ENCODE measurements at regions not wholly inside any gene's neighbourhood (a gene's known extent, or its start where the extent isn't known, plus 50 kb on each side); places are given as distances from the start of the nearest gene placed in this dataset.

DNA sequence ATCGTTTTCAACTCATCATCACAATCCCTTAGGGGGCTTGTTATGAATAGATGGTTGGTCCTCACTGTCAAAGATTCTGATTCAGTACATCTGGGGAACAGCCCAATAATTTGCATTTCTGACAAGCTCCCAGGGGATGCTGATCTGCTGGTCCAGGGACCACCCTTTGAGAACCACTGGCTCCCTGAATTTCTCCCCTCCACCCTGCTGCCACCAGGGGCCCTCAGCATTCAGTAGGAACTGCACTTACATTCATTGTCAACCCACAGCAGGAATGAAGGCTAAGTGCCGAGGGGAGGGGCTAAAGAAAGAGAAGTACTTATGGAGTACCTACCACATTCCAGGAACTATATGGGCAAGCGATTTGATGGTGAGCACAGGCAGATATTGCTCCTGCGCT, 85.9 kb downstream of the BOD1 start:
- Histone ChIP-seq H3K4me2 (ENCODE audit: low read length) (no peak overlapping the region), H3K27me3 (ENCODE audit: insufficient read depth, low read length) (no peaks in the 10 kb centered on the region), H3K9ac (ENCODE audit: low read length) (no peak overlapping the region), H3K79me2 (ENCODE audit: insufficient read depth, low read length) (no peaks in the 10 kb centered on the region), H3K9me2 (ENCODE audit: insufficient read depth) (no peaks in the 10 kb centered on the region), H3K27ac (ENCODE audit: low read depth, low read length) (no peak overlapping the region), H3K4me3 (replicated peaks in 1 of 2; ENCODE audit: low read depth in 1 of 2, low read length in 2 of 2) (no peak overlapping the region), H4K20me1 (ENCODE audit: insufficient read depth) (no peaks in the 10 kb centered on the region), H3K36me3 (ENCODE audit: control insufficient read depth in 1 of 2, insufficient read depth in 2 of 2, low read length in 2 of 2) (no peaks in the 10 kb centered on the region), H3K4me1 (ENCODE audit: control insufficient read depth in 1 of 2, insufficient read depth in 2 of 2, low read length in 2 of 2) (no peaks in the 10 kb centered on the region), H2AFZ (ENCODE audit: low read depth, low read length, poor library complexity, severe bottlenecking) (no peak overlapping the region), H3K9me3 (ENCODE audit: control insufficient read depth in 1 of 2, insufficient read depth in 1 of 2, low read depth in 1 of 2, low read length in 2 of 2) (no peaks in the 10 kb centered on the region)
- BruUV-seq (replicated peaks) = no TSS peak
- TF ChIP-seq JUND (IDR thresholded peaks at IDR 0.05) (no peak), EZH2phosphoT487 (IDR thresholded peaks at IDR 0.05; ENCODE audit: borderline replicate concordance) (no peak), SRF (IDR thresholded peaks at IDR 0.05; ENCODE audit: low read depth) (no peak), RAD21 (IDR thresholded peaks at IDR 0.05; ENCODE audit: low read depth) (peak; percentile 29), TCF7L2 (IDR thresholded peaks at IDR 0.05; ENCODE audit: borderline replicate concordance, extremely low read depth, insufficient read depth, insufficient read length) (no peak), CEBPB (IDR thresholded peaks at IDR 0.05; ENCODE audit: low read depth) (no peak), POLR2AphosphoS5 (IDR thresholded peaks at IDR 0.05; ENCODE audit: low read depth, low read length) (no peak), SIN3A (IDR thresholded peaks at IDR 0.05; ENCODE audit: low read depth) (no peak), CBX3 (IDR thresholded peaks at IDR 0.05; ENCODE audit: low read depth) (no peak)
- TF ChIP-seq, protein P1, sequence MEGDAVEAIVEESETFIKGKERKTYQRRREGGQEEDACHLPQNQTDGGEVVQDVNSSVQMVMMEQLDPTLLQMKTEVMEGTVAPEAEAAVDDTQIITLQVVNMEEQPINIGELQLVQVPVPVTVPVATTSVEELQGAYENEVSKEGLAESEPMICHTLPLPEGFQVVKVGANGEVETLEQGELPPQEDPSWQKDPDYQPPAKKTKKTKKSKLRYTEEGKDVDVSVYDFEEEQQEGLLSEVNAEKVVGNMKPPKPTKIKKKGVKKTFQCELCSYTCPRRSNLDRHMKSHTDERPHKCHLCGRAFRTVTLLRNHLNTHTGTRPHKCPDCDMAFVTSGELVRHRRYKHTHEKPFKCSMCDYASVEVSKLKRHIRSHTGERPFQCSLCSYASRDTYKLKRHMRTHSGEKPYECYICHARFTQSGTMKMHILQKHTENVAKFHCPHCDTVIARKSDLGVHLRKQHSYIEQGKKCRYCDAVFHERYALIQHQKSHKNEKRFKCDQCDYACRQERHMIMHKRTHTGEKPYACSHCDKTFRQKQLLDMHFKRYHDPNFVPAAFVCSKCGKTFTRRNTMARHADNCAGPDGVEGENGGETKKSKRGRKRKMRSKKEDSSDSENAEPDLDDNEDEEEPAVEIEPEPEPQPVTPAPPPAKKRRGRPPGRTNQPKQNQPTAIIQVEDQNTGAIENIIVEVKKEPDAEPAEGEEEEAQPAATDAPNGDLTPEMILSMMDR (IDR thresholded peaks at IDR 0.05 in 2 of 3, conservative IDR thresholded peaks at IDR 0.05 in 1 of 3; ENCODE audit: borderline replicate concordance in 1 of 3, insufficient read depth in 1 of 3, low read depth in 2 of 3, low read length in 2 of 3) = peak; percentile 8 to 48 (median 47); a peak in 4 of 6 replicates
- TF ChIP-seq, protein P2, sequence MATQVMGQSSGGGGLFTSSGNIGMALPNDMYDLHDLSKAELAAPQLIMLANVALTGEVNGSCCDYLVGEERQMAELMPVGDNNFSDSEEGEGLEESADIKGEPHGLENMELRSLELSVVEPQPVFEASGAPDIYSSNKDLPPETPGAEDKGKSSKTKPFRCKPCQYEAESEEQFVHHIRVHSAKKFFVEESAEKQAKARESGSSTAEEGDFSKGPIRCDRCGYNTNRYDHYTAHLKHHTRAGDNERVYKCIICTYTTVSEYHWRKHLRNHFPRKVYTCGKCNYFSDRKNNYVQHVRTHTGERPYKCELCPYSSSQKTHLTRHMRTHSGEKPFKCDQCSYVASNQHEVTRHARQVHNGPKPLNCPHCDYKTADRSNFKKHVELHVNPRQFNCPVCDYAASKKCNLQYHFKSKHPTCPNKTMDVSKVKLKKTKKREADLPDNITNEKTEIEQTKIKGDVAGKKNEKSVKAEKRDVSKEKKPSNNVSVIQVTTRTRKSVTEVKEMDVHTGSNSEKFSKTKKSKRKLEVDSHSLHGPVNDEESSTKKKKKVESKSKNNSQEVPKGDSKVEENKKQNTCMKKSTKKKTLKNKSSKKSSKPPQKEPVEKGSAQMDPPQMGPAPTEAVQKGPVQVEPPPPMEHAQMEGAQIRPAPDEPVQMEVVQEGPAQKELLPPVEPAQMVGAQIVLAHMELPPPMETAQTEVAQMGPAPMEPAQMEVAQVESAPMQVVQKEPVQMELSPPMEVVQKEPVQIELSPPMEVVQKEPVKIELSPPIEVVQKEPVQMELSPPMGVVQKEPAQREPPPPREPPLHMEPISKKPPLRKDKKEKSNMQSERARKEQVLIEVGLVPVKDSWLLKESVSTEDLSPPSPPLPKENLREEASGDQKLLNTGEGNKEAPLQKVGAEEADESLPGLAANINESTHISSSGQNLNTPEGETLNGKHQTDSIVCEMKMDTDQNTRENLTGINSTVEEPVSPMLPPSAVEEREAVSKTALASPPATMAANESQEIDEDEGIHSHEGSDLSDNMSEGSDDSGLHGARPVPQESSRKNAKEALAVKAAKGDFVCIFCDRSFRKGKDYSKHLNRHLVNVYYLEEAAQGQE (IDR thresholded peaks at IDR 0.05; ENCODE audit: low read depth) = no peak
- TF ChIP-seq, protein P3, sequence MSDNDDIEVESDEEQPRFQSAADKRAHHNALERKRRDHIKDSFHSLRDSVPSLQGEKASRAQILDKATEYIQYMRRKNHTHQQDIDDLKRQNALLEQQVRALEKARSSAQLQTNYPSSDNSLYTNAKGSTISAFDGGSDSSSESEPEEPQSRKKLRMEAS (IDR thresholded peaks at IDR 0.05) = no peak
- ChIA-PET POLR2A (no interaction called here), CTCF (no interaction called here), RAD21 (ENCODE audit: low non-redundant PET in 1 of 2, low total read pairs in 2 of 2, uncharacterized antibody in 2 of 2, unreplicated experiment in 2 of 2) (no interaction called here)
- ATAC-seq (peak; percentile 89), DNase-seq (ENCODE audit: low read depth, low spot score) (peak; percentile 18)
- intact Hi-C loops (cut with micrococcal nuclease) = no loop called here

Measured in HCT116 (cell line).